ENCODE measurements at regions not wholly inside any gene's neighbourhood (a gene's known extent, or its start where the extent isn't known, plus 50 kb on each side); places are given as distances from the start of the nearest gene placed in this dataset.

DNA sequence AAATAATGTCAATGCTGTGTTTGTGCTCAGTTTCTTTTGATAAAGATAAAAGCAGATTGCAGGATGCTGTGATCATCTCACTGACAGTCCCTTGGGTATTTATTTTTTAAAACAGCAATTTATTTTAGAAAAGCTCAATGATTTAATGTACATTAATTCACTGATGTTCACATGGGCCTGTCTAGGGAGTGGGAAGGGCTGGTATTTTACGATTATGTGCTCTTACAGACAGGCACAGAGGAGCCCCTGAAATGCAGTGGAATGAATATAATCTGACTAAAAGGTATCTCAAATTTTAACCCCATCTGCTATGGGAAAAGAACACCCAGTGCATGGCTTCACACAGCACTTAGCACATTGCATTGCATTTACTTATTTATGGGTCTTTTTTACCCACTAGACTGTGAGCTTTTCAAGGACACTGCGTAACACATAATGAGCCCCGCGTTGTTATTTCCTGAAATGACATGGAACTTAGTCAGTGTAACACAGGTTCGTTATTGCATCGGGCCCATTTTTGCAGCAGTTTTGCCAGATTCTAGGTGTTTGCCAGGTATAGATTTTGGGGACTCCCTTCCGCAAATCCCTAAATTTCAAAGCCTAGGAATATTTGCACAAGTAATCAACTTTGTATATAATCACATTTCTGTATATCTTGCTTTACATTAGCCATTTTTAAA lies 425.3 kb upstream of the FBXO33 start:
- Mint-ChIP-seq H3K27ac (no peak overlapping the region), H3K9me3 (no peaks in the 10 kb centered on the region)

GRCh38 chr14:39853441-39853840 lies 421.2 kb upstream of the FBXO33 start:
- Mint-ChIP-seq H3K4me3 (no peak overlapping the region), H3K9me3 (no peaks in the 10 kb centered on the region), H3K4me1 (ENCODE audit: low read depth) (no peaks in the 10 kb centered on the region), H3K27ac (no peak overlapping the region), H3K27me3 (ENCODE audit: low read depth) (no peaks in the 10 kb centered on the region), H3K36me3 (ENCODE audit: low read depth) (no peaks in the 10 kb centered on the region)
- DNase-seq (ENCODE audit: low spot score) = no peak

More for the DNA sequence above, 425.3 kb upstream of the FBXO33 start:
- no peak for DNase-seq (ENCODE audit: low spot score)
- Mint-ChIP-seq H3K36me3 (ENCODE audit: low read depth) (no peaks in the 10 kb centered on the region), H3K27me3 (ENCODE audit: low read depth) (no peaks in the 10 kb centered on the region), H3K4me3 (no peak overlapping the region), H3K4me1 (ENCODE audit: low read depth) (no peaks in the 10 kb centered on the region)

DNA sequence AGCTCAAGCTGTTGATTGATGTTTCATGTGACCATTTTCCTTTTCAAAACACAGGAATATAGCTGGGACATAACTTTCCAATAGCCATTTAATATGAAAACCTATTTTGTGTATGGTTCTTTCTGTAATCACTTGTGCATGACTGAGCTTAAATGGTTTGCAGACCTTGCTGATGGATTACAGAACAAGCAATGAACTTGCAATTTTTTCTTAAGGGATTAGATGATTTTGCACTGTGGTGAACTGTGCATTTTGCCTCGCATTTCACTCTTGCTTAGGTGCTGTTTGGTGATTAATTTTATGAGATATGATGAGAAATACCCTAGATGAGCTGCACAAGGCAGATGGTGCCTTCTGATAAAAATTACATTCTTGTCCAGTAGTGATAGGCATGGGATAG lies 419.0 kb upstream of the FBXO33 start:
- H3K36me3 Mint-ChIP-seq (ENCODE audit: low read depth) = no peaks in the 10 kb centered on the region
- H3K4me3 Mint-ChIP-seq = no peak overlapping the region
- H3K4me1 Mint-ChIP-seq (ENCODE audit: low read depth) = no peaks in the 10 kb centered on the region
- H3K27me3 Mint-ChIP-seq (ENCODE audit: low read depth) = no peaks in the 10 kb centered on the region
- no peak for DNase-seq (ENCODE audit: low spot score)
- no peaks in the 10 kb centered on the region for H3K9me3 Mint-ChIP-seq
- no peak overlapping the region for H3K27ac Mint-ChIP-seq

DNA sequence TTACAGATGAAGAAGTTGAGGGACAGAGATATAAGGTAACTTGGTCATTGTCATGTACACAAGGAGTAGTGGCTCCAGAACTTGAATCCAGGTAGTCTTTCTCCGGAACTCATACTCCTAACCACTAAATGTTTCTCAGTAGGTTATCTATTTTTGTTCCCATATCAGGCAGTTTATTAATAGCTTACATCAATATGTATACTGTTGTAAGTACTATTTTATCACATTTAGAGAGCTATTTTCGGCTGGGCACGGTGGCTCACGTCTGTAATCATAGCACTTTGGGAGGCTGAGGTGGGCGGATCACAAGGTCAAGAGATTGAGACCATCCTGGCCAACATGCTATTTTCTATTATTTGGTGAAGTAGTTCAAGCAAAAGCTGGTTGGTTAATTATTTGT lies 415.6 kb upstream of the FBXO33 start:
- H3K9me3 Mint-ChIP-seq = no peaks in the 10 kb centered on the region

GRCh38 chr14:39847194-39847593 lies 415.0 kb upstream of the FBXO33 start:
- H3K9me3 Mint-ChIP-seq = no peaks in the 10 kb centered on the region
- H3K36me3 Mint-ChIP-seq (ENCODE audit: low read depth) = no peaks in the 10 kb centered on the region
- no peaks in the 10 kb centered on the region for H3K27me3 Mint-ChIP-seq (ENCODE audit: low read depth)
- no peak for DNase-seq (ENCODE audit: low spot score)
- H3K27ac Mint-ChIP-seq = no peak overlapping the region
- no peak overlapping the region for H3K4me3 Mint-ChIP-seq
- H3K4me1 Mint-ChIP-seq (ENCODE audit: low read depth) = no peaks in the 10 kb centered on the region

More for the DNA sequence above, 415.6 kb upstream of the FBXO33 start:
- DNase-seq (ENCODE audit: low spot score) = no peak
- no peak overlapping the region for H3K27ac Mint-ChIP-seq
- H3K36me3 Mint-ChIP-seq (ENCODE audit: low read depth) = no peaks in the 10 kb centered on the region
- no peaks in the 10 kb centered on the region for H3K4me1 Mint-ChIP-seq (ENCODE audit: low read depth)
- no peaks in the 10 kb centered on the region for H3K27me3 Mint-ChIP-seq (ENCODE audit: low read depth)
- H3K4me3 Mint-ChIP-seq = no peak overlapping the region

DNA sequence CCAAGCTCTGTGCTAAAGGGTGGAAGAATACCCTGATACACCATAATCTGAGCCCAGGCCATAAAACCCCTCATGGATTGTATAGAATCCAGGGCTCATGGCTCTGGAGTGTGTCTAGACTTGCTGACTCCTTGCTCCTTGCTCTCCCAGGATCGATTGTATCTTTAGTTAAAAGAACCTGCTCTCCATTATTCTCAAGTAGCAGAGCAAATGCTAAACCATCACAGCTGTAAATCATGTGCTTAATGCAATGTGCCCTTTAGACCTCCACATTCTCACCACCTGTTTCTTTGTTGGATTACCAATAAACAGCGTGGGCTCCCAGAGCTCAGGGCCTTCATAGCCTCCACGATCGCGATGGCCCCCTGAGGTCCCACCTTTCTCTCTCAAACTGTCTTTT lies 411.6 kb upstream of the FBXO33 start:
- no peak overlapping the region for H3K4me3 Mint-ChIP-seq
- H3K27me3 Mint-ChIP-seq (ENCODE audit: low read depth) = no peaks in the 10 kb centered on the region
- no peak for DNase-seq (ENCODE audit: low spot score)
- H3K27ac Mint-ChIP-seq = no peak overlapping the region
- H3K4me1 Mint-ChIP-seq (ENCODE audit: low read depth) = no peaks in the 10 kb centered on the region
- no peaks in the 10 kb centered on the region for H3K9me3 Mint-ChIP-seq
- H3K36me3 Mint-ChIP-seq (ENCODE audit: low read depth) = no peaks in the 10 kb centered on the region

DNA sequence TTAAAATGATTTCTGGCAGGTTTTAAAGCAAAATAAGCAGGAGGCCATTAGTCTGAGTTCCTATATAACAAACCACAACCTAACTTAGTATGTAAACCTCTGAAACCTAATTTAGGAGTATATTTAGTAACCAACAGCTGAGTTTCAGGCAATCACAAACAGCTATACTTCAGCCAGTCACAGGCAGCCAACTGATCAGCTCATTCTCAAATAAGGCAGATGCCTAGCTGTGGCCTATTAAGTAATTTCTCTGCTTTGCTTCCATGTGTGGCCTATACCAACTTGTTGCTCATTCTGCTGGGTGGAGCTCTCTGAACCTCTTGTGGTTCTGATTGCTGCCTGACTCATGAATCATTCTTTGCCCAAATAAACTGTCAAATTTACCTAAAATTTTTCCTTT lies 408.9 kb upstream of the FBXO33 start:
- Mint-ChIP-seq H3K4me1 (ENCODE audit: low read depth) (no peaks in the 10 kb centered on the region), H3K9me3 (no peaks in the 10 kb centered on the region), H3K27me3 (ENCODE audit: low read depth) (no peaks in the 10 kb centered on the region), H3K27ac (no peak overlapping the region), H3K36me3 (ENCODE audit: low read depth) (no peaks in the 10 kb centered on the region), H3K4me3 (no peak overlapping the region)
- DNase-seq (ENCODE audit: low spot score) = no peak

DNA sequence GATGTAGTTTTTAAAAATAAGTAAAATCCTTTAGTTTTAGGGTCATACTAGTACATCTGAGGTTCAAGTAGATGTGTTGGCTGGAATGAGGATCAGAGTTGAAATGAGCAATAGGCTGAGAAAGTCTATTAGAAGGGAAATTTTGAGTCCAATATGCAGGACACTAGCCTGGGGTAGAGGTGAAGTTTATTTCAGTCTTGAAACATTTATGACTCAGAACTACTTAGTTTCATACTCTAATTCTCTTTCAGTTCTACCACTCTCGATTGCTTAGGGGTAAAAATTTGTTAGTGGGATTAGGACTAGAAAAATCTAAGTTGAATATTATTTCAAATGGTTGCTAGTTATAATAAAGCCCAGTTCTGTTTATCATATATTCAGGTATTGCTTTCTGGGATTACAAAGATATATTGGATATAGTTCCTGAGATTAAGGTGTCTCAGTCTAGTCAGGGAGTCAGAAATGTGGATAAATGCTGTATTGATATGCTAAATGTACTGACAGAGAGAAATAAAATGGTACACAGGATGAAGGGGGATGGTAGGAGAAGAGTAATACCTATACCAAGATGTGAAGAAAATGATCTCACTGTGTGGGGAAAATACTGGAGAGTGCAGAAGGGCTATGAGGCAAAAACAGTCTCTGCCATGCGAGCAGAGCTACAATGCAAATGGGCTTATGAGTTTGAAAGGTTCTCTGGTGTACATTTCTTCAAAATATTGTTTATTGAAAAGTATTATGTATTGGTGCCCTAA lies 395.8 kb upstream of the FBXO33 start:
- Mint-ChIP-seq H3K27ac (no peak overlapping the region), H3K27me3 (ENCODE audit: low read depth) (no peaks in the 10 kb centered on the region), H3K4me3 (no peak overlapping the region), H3K4me1 (ENCODE audit: low read depth) (no peaks in the 10 kb centered on the region), H3K9me3 (peaks cover 15% of the 10 kb centered on the region), H3K36me3 (ENCODE audit: low read depth) (no peaks in the 10 kb centered on the region)
- no peak for DNase-seq (ENCODE audit: low spot score)

DNA sequence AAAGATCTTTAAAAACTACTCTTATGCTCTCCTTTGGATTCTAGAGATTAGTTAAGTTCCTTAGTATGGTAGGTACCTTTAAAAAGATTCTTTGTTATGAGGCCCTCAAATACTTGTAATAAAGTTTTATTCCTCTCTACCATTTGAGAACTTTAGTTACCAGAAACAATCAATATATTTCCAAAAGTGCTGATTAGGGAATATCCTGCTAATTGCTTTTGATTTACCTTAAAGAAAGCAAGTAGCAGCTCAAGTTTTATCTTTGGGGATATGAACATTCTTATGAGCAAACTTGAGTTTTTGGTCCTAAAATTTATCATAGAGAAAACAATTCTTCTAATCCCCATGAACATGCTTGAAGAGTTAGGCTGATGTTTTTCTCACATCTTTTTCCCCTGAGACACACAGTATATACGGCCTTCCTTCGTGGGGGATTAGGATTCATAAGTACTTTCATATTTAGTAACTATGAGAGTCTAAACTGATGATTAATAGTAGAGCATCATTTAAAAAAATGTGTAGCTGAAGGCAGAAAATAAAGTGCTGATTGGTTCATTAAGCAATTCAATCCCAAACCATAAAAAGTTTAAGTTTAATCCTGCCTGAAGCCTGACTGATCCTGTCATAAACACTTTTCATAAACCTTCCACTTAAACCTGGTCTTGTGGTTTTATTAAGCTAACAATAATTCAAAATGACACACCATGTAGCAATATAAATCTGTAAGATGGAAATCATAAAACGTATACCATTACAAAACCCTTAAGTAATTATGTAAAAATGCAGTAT lies 380.5 kb upstream of the FBXO33 start:
- no peaks in the 10 kb centered on the region for H3K27me3 Mint-ChIP-seq (ENCODE audit: low read depth)
- H3K27ac Mint-ChIP-seq = no peak overlapping the region
- no peak overlapping the region for H3K4me3 Mint-ChIP-seq
- no peaks in the 10 kb centered on the region for H3K4me1 Mint-ChIP-seq (ENCODE audit: low read depth)
- DNase-seq (ENCODE audit: low spot score) = no peak
- no peaks in the 10 kb centered on the region for H3K36me3 Mint-ChIP-seq (ENCODE audit: low read depth)
- H3K9me3 Mint-ChIP-seq = peaks cover 4% of the 10 kb centered on the region

DNA sequence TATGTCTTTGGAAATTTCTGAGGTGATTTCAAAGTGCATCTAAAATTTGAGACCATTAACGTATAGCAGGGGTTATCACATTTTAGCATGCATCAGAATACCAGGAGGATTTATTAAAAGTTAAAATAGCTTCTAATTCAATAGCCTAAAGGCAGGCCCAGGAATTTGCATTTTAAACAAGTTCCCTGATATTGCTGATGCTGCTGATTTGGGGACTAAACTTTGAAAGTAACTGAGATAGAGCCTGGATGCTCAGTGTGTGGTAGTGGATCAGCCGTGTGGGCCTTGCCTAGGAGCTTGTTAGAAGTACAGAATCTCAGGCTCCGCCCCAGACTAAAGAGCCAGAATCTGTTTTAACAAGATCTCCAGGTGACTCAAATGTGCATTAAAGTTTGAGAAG lies 375.0 kb upstream of the FBXO33 start:
- Mint-ChIP-seq H3K27me3 (ENCODE audit: low read depth) (no peaks in the 10 kb centered on the region), H3K4me3 (no peak overlapping the region), H3K27ac (no peak overlapping the region), H3K4me1 (ENCODE audit: low read depth) (no peaks in the 10 kb centered on the region), H3K9me3 (peaks cover 7% of the 10 kb centered on the region), H3K36me3 (ENCODE audit: low read depth) (no peaks in the 10 kb centered on the region)
- no peak for DNase-seq (ENCODE audit: low spot score)

GRCh38 chr14:39784461-39784860 lies 352.2 kb upstream of the FBXO33 start:
- no peaks in the 10 kb centered on the region for H3K4me1 Mint-ChIP-seq (ENCODE audit: low read depth)
- H3K27ac Mint-ChIP-seq = no peak overlapping the region
- H3K27me3 Mint-ChIP-seq (ENCODE audit: low read depth) = no peaks in the 10 kb centered on the region
- no peaks in the 10 kb centered on the region for H3K36me3 Mint-ChIP-seq (ENCODE audit: low read depth)
- no peak overlapping the region for H3K4me3 Mint-ChIP-seq
- no peak for DNase-seq (ENCODE audit: low spot score)
- H3K9me3 Mint-ChIP-seq = peaks cover 4% of the 10 kb centered on the region

- peaks cover 12% of the 10 kb centered on the region for H3K9me3 Mint-ChIP-seq
These were observed 349.2 kb upstream of the FBXO33 start for GRCh38 chr14:39781466-39781865.

DNA sequence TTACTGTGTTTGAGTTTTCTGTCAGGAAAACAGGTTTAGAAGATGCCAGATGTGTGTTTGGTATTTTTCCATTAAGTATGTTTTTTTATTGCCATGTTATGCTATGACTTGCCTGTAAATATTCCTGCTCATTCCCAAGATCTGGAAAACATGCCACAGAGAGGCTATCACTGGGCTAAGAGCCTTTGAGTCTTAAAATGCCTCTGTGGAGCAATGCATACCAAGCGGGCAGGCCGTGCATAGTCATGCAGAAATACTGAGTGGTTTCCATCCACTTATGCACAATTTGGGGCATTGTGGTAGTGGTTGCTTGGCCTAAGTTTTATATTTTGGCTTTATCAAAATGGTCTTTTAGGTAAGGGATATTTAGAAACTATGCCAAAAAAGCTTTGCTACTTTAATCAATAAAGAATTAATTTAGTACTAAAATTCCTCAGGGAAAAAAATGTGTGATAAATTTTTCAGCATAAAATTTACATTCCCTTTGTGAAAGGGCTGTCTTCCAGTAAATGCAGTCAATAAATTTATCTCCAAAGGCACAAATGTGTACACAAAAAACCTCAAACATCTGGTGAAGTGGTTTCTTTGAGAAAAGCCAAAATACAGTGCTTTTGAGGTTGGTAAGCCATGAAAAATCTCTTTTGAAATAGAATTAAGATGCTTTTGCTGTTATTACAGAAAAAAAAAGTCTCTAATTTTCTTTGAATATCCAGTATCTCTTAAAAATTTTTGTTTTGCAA lies 341.3 kb upstream of the FBXO33 start:
- Mint-ChIP-seq H3K27ac (no peak overlapping the region), H3K4me1 (ENCODE audit: low read depth) (no peaks in the 10 kb centered on the region), H3K36me3 (ENCODE audit: low read depth) (no peaks in the 10 kb centered on the region), H3K4me3 (no peak overlapping the region), H3K27me3 (ENCODE audit: low read depth) (no peaks in the 10 kb centered on the region), H3K9me3 (peaks cover 5% of the 10 kb centered on the region)
- no peak for DNase-seq (ENCODE audit: low spot score)

More at GRCh38 chr14:39781466-39781865, 349.2 kb upstream of the FBXO33 start:
- no peak overlapping the region for H3K27ac Mint-ChIP-seq
- no peaks in the 10 kb centered on the region for H3K36me3 Mint-ChIP-seq (ENCODE audit: low read depth)
- H3K27me3 Mint-ChIP-seq (ENCODE audit: low read depth) = no peaks in the 10 kb centered on the region
- no peak for DNase-seq (ENCODE audit: low spot score)
- no peak overlapping the region for H3K4me3 Mint-ChIP-seq
- no peaks in the 10 kb centered on the region for H3K4me1 Mint-ChIP-seq (ENCODE audit: low read depth)

- no peak for DNase-seq (ENCODE audit: low spot score)
- Mint-ChIP-seq H3K4me3 (no peak overlapping the region), H3K9me3 (peaks cover 5% of the 10 kb centered on the region), H3K36me3 (ENCODE audit: low read depth) (no peaks in the 10 kb centered on the region), H3K4me1 (ENCODE audit: low read depth) (no peaks in the 10 kb centered on the region), H3K27ac (no peak overlapping the region), H3K27me3 (ENCODE audit: low read depth) (no peaks in the 10 kb centered on the region)
These were observed 340.4 kb upstream of the FBXO33 start for GRCh38 chr14:39772627-39773026.
